GM06990 (cell line): ENCODE measurements at regions not wholly inside any gene's neighbourhood (a gene's known extent, or its start where the extent isn't known, plus 50 kb on each side); places are given as distances from the start of the nearest gene placed in this dataset.
"Not testable (repeated sequence)": the region's sequence is repeated elsewhere in the genome, so short reads cannot be mapped to it uniquely, and the experiment has no call there.

Experiments used
- DNase-seq: peaks from one replicate; pipeline ENCODE4 v3.0.0-alpha.2; 2011; ENCODE audit not compliant: insufficient read length; ENCODE audit errors: extremely low read depth
- H3K27me3 ChIP-seq: replicated peaks from 2 replicates; pipeline ENCODE4 v1.6.0; 2011; ENCODE audit warnings: low read length; ENCODE audit not compliant: control insufficient read depth, insufficient read depth
- H3K36me3 ChIP-seq: 2 replicates; pipeline ENCODE4 v1.5.1; 2011; ENCODE audit warnings: low read length; ENCODE audit not compliant: control insufficient read depth, insufficient read depth
- H3K4me3 ChIP-seq: replicated peaks from 2 replicates; pipeline ENCODE4 v1.5.1; 2011; ENCODE audit warnings: low read depth, mild to moderate bottlenecking, control low read depth, low read length
- CTCF ChIP-seq: IDR thresholded peaks from 2 replicates; pipeline ENCODE4 v1.5.1; 2011; ENCODE audit warnings: low read length, control low read depth, mild to moderate bottlenecking, inconsistent platforms; ENCODE audit not compliant: insufficient read depth, poor library complexity, severe bottlenecking

DNA sequence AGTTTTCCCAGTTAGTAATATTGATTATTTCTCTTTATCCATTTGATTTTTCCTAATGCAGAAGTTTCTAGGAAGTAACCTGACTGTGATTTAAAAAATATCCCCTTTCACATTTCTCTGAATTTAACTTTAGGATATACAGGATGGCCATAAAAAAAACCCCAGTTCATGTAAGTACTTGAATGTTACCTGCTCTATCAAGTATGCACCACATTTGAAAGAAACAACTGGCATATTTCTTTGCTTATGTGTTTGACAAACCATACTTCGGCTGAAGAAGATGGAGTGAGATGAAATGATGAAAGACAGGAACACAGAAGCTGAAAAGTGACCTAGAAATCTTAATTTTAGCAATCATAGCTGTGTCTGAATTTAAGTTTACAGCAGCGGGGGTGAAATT, 374.0 kb upstream of the NOX3 start:
- no peaks in the 10 kb centered on the region for H3K36me3 ChIP-seq
- no peak for TF ChIP-seq CTCF
- no peak for DNase-seq
- no peak overlapping the region for H3K4me3 ChIP-seq
- H3K27me3 ChIP-seq, result no peaks in the 10 kb centered on the region

- Histone ChIP-seq H3K36me3 (no peaks in the 10 kb centered on the region), H3K4me3 (no peak overlapping the region), H3K27me3 (no peaks in the 10 kb centered on the region)
- no peak for DNase-seq
- no peak for TF ChIP-seq CTCF
Observed at GRCh38 chr6:155828989-155829388, 373.4 kb upstream of the NOX3 start.

DNA sequence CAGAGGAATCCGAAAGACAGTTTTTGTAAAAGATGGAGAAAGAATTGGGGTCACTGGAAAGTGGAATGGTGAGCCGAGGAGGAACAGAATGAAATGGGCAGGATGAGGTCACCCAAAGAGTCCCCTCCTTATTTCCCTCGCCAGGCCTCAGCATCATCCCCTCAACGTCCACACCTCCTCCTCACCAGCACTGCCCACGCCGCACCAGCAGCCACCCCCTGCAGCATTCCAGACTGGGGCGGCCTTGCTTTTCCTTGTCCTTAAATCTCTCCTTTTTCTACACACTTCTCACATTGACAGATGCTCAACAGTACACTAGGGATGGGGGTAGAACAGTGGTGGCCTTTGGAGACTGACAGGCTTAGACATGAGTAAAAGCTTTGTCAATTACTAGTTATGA, 363.1 kb upstream of the NOX3 start:
- no peak overlapping the region for H3K4me3 ChIP-seq
- no peak for TF ChIP-seq CTCF

DNA sequence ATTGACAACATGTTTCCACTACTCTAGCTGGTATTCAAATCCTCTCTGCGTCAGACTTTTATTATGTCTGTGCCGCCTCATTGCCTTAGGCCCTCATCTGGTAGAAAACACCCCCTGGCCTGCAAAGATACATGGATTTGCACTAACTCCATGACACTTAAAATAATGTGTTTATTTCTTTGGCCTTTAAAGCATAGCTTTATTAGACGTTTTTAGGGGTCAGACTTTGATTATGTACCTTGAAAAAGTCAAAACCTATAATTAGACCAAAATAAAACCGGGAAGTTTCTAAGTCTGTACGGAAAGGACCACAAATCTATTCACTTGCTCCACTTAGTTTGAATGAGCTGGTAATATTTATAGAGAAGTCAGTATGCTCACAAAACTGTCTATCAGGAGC, 357.9 kb upstream of the NOX3 start:
- H3K4me3 ChIP-seq, result no peak overlapping the region
- DNase-seq, result no peak
- no peak for TF ChIP-seq CTCF
- no peaks in the 10 kb centered on the region for H3K36me3 ChIP-seq
- H3K27me3 ChIP-seq, result no peaks in the 10 kb centered on the region; the same call in none of the 2 replicates

More for the DNA sequence above, 363.1 kb upstream of the NOX3 start:
- H3K36me3 ChIP-seq, result no peaks in the 10 kb centered on the region
- no peak for DNase-seq
- H3K27me3 ChIP-seq, result no peaks in the 10 kb centered on the region; the same call in 1 of the 2 replicates

DNA sequence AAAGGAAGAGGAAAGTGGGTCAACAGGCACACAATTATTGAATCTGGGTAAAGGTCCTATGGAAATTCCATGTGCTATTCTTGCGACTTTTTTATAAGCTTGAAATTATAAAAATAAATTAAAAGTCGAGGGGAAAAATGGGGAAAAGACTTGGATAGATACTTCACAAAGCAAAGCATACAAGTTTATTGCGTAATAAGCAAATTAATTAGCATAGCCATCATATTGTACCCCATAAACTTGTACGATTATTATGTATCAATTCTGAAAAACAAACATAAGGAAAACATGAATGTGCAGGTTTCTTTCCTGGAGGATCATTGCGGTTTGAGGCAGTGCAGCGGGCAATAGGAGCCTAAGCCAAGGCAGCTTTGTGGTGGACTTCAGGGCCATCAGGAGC, 351.6 kb upstream of the NOX3 start:
- DNase-seq, result no peak
- no peaks in the 10 kb centered on the region; the same call in 1 of the 2 replicates for H3K27me3 ChIP-seq
- H3K36me3 ChIP-seq, result no peaks in the 10 kb centered on the region
- no peak for TF ChIP-seq CTCF
- H3K4me3 ChIP-seq, result no peak overlapping the region

DNA sequence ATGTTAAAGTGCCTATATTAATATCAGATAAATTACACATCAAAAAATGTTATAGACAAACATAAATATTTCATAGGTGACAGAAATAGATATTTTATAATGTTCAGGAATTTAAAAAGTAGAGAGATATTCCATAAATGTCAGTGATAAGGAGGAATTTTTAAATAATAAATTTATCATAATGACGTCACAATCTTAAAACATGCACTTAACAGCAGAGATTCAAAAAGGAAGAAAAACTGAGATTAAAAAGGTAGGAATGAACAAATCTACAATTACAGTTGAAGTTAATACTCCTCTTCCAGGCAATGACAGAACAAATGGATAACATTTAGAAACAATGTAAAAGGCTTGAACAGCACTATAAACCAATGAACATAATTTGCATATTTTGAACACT, 345.4 kb upstream of the NOX3 start:
- Histone ChIP-seq H3K27me3 (no peaks in the 10 kb centered on the region), H3K4me3 (no peak overlapping the region), H3K36me3 (no peaks in the 10 kb centered on the region)
- no peak for TF ChIP-seq CTCF
- DNase-seq, result no peak

GRCh38 chr6:155798876-155799275, 343.2 kb upstream of the NOX3 start:
- H3K4me3 ChIP-seq, H3K36me3 ChIP-seq, DNase-seq, H3K27me3 ChIP-seq: not testable (repeated sequence)
